ENCODE measurements at regions not wholly inside any gene's neighbourhood (a gene's known extent, or its start where the extent isn't known, plus 50 kb on each side); places are given as distances from the start of the nearest gene placed in this dataset.
"Not testable (repeated sequence)": the region's sequence is repeated elsewhere in the genome, so short reads cannot be mapped to it uniquely, and the experiment has no call there.

DNA sequence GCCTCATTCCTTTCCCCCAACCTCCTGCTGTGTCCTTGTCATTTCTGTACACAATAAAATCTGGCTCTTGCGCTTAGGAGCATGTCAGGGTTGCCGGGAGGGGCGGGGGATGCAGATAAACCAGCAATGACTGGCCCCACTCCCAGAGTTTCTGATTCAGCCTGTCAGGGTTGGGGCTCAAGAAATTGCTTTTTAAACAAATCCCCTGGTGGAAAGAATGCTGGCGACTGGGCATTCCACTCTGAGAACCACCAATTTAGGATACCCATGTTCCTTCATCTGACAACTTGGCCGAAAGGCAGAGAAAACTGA lies 376.4 kb downstream of the TCERG1L start:
- peak; percentile 24 for DNase-seq (ENCODE audit: low spot score)

GRCh38 chr10:130935897-130936550 lies 375.5 kb downstream of the TCERG1L start:
- no peak for DNase-seq (ENCODE audit: low spot score)

DNA sequence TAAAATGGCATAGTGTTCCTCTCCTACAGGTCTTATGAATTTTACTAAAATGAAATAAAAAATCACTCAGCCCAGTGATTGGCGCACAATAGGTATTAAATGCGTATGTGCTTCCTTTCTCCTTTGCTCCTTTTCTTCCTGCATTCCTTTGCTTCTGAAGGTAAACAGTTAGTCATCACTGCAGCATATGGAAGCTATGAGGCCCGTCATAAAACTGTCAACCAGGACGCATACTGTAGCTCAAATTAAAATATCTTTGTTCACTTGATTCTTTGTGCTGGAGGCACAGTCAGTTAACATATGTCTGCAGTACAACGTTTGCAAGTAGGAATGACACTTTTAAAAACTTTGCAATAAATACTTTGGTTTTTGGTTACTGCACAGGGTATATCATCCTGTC lies 374.7 kb downstream of the TCERG1L start:
- no peak for DNase-seq (ENCODE audit: low spot score)

DNA sequence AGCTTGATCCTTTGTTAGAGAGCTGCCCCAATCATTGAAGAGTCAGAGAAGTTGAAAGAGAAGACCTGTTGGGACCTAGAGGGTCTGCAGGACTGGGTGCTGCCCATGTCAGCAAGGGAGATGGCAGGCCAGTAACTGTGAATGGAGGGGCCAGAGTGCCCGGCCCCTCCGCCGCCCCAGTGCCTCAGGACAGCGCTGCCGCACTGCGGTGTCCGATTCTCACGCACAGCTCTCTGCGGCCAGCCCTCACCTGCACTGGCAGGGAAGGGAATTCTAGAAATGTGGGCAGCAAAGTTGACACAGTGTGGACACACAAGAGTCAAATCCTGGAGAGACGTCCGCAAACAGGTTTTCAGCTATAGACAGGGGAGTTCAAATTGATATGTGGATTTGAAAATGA lies 373.5 kb downstream of the TCERG1L start:
- DNase-seq (ENCODE audit: low spot score): no peak

DNA sequence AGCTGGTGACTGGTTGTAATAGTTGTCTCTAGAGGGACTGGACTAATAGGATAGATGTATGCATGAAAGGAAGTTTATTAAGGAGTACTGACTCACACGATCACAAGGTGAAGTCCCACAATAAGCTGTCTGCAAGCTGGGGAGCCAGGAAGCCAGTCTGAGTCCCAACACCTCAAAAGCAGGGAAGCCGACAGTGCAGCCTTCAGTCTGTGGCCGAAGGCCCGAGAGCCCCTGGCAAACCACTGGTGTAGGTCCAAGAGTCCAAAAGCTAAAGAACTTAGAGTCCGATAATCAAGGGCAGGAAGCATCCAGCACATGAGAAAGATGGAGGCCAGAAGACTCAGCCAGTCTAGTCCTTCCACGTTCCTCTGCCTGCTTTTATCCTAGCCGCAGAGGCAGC lies 372.6 kb downstream of the TCERG1L start:
- DNase-seq (ENCODE audit: low spot score): not testable (repeated sequence)

DNA sequence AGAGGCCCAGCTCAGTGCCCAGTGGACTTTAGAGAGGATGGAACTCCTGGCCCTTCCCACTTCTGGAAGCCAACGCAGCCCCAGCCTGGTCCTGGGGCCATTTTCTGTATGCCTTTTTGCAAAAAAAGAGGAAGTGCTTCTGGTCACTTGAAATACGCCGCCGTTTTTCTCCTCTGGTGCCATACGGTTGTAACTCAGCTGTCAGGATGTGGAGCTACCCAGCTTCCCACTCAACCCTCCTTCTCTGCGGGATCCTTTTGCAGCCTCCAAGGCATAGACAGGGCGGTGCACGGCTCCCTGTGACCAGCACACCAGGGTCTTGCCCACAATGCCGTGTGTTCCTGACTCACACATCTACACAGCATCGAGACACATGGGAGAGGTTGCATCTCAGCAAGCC lies 369.6 kb downstream of the TCERG1L start:
- DNase-seq (ENCODE audit: low spot score): no peak

GRCh38 chr10:130952086-130952485 lies 359.4 kb downstream of the TCERG1L start:
- DNase-seq (ENCODE audit: low spot score): no peak

DNA sequence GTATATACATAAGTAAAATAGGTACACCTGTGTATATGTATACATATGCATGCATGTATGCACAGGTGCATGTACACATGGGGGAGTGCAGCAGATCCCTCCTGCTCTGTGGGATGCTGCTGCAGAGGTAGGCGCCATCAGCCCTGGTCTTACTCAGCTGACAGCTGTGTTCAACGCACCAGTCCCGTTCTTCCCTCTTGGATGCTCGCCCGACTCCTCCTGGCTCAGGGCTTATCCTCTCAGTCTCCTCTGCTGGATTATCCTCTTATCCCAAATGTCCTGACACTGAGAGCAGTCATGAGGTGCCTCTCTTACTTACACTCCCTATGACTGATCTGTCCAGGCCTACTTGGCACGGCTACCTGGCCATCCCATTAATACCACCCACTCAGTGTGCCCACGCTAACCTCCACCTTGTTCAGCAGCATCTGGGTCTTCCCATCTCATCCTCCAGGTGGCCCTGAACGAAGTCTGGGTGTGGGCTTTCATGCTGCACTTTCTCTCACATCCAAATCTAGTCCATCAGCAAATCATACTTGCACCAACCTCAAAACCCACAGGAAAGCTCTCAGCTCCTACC lies 357.1 kb downstream of the TCERG1L start:
- DNase-seq (ENCODE audit: low spot score): no peak

DNA sequence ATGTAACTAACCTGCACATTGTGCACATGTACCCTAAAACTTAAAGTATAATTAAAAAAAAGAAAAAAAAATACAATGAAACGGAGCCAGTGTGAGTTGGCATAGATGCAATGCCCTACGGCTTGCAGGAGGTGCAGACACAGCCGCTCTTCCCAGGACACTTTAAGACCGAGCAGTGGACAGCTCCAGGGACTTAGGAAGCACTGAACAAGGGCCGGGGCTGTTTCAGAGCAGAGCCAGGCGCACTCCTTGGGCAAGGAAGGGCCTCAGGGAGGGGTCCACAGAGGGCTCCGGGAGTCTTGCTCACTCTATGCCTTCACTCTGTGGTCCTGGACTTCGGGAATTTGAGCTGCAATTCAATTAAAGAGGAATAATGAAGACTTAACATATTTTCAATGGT lies 355.3 kb downstream of the TCERG1L start:
- no peak for DNase-seq (ENCODE audit: low spot score)

- DNase-seq (ENCODE audit: low spot score): no peak
These were observed 354.1 kb downstream of the TCERG1L start for GRCh38 chr10:130957423-130957822.

- no peak for DNase-seq (ENCODE audit: low spot score)
These were observed 353.5 kb downstream of the TCERG1L start for GRCh38 chr10:130958003-130958402.

DNA sequence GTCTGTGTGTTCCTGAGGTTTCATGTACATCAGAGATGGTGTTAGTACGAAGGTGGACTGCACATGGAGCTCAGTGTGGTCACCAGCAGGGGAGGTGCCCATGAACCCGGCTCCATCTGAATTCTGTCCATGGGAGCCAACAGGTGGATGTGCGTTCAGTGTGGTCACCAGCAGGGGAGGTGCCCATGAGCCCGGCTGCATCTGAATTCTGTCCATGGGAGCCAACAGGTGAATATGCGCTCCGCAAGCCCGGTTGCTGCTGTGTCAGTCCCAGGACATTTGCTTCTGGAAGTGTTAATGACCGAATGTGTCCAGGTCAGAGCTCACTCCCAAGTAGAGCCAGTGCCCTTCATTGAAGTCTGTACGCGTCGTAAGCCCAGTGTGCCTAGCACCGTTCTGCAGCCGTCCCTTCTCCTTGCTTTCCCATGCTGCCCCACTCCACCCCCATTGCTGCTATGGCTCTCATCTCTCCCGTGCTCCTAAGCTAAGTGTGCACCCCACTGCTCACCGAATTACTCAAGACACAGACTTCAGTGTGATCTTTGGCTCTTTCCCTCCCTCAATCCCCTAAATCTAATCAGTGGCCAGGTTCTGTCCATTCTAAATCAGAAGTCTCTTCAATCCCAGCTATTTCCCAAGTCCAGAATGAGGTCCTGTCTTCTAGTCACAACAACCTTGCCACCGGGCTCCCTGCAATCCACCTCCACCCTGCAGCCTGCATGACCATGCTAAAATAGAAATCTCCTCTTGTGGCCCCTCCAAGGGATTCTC lies 352.4 kb downstream of the TCERG1L start:
- DNase-seq (ENCODE audit: low spot score): no peak

DNA sequence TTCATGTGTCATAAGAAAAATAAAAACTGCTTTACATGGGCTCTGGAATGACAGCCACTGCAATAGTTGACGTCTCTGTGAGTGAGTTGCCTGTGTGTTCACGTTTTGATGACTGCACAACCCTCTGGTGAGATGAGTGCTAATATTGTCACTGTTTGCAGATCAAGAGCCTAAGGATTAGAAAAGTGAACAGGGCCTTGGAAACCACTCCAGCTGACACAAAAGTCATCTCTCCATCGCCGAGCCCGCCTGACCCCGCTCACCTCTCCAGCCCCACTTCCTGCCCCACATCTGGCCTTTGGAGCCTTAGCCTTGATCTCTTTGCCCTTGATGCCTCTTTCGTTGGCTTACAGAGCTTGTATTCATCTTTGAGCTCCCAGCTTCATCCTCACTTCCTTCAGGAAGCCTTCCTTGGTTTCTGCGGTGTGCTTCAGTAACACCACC lies 351.7 kb downstream of the TCERG1L start:
- DNase-seq (ENCODE audit: low spot score): no peak

- no peak for DNase-seq (ENCODE audit: low spot score)
These were observed 351.0 kb downstream of the TCERG1L start for GRCh38 chr10:130960531-130960930.

DNA sequence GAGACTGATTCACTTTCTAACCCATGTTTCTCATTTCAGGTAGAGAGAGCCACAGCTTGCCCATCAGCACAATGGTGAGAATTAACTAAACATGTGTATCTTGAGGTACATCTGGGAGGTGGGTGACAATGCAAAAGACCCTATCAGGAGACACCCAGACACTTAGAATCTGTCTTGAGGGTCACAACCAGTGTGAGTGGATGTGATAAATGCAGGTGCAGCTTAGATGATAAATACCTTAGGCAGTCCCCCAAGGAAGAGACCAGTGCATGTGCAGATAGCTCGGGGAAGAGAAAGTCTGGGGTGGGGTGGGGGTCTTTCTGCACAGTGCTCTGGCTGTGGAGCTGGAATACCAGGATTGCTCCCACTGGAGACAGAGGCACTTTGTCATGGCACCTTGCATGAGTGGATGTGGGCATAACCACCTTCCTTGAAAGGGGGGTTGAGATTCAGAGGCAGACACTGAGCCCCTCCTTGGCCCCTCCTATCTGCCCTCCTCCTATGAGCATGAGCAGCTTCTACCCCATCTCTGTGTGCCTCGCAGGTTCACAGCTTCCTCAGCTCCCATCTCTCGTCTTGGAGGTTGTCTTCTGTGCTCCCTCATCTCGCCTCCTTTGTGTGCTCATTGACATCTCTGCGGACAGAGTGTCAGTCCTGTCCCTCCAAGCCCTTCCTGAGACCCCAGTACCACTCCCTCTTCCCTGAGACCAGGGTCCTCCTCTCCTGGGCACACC lies 349.8 kb downstream of the TCERG1L start:
- DNase-seq (ENCODE audit: low spot score): no peak

- DNase-seq (ENCODE audit: low spot score): no peak
These were observed 349.1 kb downstream of the TCERG1L start for GRCh38 chr10:130962240-130963051.

- DNase-seq (ENCODE audit: low spot score): no peak
These were observed 348.5 kb downstream of the TCERG1L start for GRCh38 chr10:130963052-130963393.

DNA sequence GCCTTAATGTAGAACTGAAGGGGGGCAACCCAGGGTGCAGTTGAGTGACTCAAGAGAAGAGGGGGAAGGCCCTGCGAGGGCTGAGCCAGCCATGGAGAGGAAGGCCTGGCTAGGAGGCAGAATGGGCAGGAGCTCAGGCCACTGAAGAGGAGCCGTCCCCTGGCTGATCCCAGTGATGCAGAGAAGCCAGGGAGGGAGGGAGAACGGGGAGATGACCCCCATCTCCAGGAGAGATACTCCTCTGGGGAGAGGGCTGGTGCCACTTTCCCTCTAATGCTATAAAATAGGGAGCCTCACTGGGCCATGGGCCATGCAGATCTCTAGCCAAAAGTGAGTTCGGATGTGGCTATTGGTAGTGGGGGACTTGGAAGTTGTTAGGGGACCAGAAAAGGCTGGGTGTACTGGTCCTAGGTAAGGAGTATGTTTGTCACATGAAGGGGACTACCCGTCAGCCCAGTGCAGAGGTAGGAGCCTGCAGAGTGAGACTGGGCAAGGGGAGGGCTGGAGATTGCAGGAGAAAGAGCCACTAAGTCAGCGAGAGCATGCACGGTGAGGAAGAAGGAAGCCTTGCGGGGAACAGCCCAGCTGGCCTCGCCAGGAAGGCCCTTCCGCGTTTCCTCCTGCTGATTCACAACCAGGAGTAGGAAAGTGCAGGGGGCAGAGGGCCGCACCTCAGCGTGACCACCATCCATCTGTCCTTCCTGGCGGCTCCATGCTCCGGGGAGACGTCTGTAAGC lies 347.6 kb downstream of the TCERG1L start:
- DNase-seq (ENCODE audit: low spot score): no peak

GRCh38 chr10:130964771-130965170 lies 346.8 kb downstream of the TCERG1L start:
- DNase-seq (ENCODE audit: low spot score): no peak

DNA sequence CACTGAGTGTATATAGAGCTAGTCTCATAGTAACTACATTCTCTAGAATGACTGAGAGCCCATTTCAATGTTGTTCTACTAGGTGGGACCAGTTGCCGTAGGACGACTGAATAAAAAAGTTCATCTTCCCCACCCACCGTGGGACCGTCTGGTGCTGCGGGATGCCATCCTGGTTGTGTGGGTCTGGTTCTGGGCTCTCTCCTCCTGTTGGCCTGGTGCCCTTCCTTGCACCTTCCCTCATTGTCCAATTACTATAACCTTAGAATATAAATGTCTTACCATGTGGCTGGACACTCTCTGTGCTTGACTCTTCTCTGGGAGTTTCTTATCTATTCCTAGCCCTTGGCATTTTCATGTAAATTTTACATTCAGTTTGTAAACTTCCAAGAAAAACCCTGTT lies 344.4 kb downstream of the TCERG1L start:
- no peak for DNase-seq (ENCODE audit: low spot score)

GRCh38 chr10:130967784-130968183 lies 343.7 kb downstream of the TCERG1L start:
- DNase-seq (ENCODE audit: low spot score): no peak

Measured in LoVo (cell line).